H9 (cell line): ENCODE measurements at regions not wholly inside any gene's neighbourhood (a gene's known extent, or its start where the extent isn't known, plus 50 kb on each side); places are given as distances from the start of the nearest gene placed in this dataset.

ENCODE experiments used
- DNase-seq: peaks from one replicate; pipeline ENCODE4 v3.0.0-alpha.2; 2017
- H2AFZ ChIP-seq: one replicate; pipeline ENCODE4 v1.6.1; 2013; ENCODE audit warnings: mild to moderate bottlenecking, low read length, control low read depth, moderate library complexity
- H2AK5ac ChIP-seq: 2 replicates; pipeline ENCODE4 v1.6.1; 2013; ENCODE audit warnings: low read length, control low read depth, mixed read lengths; ENCODE audit not compliant: insufficient read length
- H2BK120ac ChIP-seq: one replicate; pipeline ENCODE4 v1.6.1; 2013; ENCODE audit warnings: low read depth, mild to moderate bottlenecking, low read length, control low read depth, inconsistent platforms; ENCODE audit not compliant: poor library complexity, severe bottlenecking
- H2BK12ac ChIP-seq: 2 replicates; pipeline ENCODE4 v1.6.1; 2013; ENCODE audit warnings: low read length, control low read depth, mixed read lengths, low read depth; ENCODE audit not compliant: insufficient read length
- H2BK15ac ChIP-seq: 2 replicates; pipeline ENCODE4 v1.6.1; 2013; ENCODE audit warnings: low read depth, low read length, control low read depth
- H2BK20ac ChIP-seq: one replicate; pipeline ENCODE4 v1.6.1; 2013; ENCODE audit warnings: low read depth, mild to moderate bottlenecking, low read length, control low read depth, inconsistent platforms; ENCODE audit not compliant: poor library complexity, severe bottlenecking
- H2BK5ac ChIP-seq: 2 replicates; pipeline ENCODE4 v1.6.1; 2013; ENCODE audit warnings: low read length, control low read depth, mixed read lengths; ENCODE audit not compliant: insufficient read length
- H3K14ac ChIP-seq: 2 replicates; pipeline ENCODE4 v1.6.1; 2013; ENCODE audit warnings: low read length, control low read depth; ENCODE audit not compliant: insufficient read depth
- H3K18ac ChIP-seq: 2 replicates; pipeline ENCODE4 v1.6.1; 2013; ENCODE audit warnings: low read depth, mild to moderate bottlenecking, mixed read lengths, low read length, control low read depth; ENCODE audit not compliant: insufficient read length
- H3K23ac ChIP-seq: 2 replicates; pipeline ENCODE4 v1.6.1; 2013; ENCODE audit warnings: low read length, control low read depth, mixed read lengths, low read depth; ENCODE audit not compliant: insufficient read length
- H3K23me2 ChIP-seq: 2 replicates; pipeline ENCODE4 v1.6.1; 2013; ENCODE audit warnings: low read depth, mild to moderate bottlenecking, mixed read lengths, low read length, control low read depth; ENCODE audit not compliant: insufficient read length, poor library complexity, severe bottlenecking
- H3K27ac ChIP-seq: 2 replicates; pipeline ENCODE4 v1.5.1; 2013; ENCODE audit warnings: low read length, control low read depth, mixed read lengths, low read depth; ENCODE audit not compliant: insufficient read length
- H3K27me3 ChIP-seq: 2 replicates; pipeline ENCODE4 v1.6.1; 2013; ENCODE audit warnings: low read length, control low read depth, inconsistent platforms; ENCODE audit not compliant: insufficient read depth
- H3K4ac ChIP-seq: 2 replicates; pipeline ENCODE4 v1.6.1; 2013; ENCODE audit warnings: low read depth, mild to moderate bottlenecking, control low read depth, inconsistent platforms, low read length, moderate library complexity
- H3K4me1 ChIP-seq: 2 replicates; pipeline ENCODE4 v1.6.1; 2013; ENCODE audit warnings: low read length, control low read depth, inconsistent platforms; ENCODE audit not compliant: insufficient read depth
- H3K4me2 ChIP-seq: 2 replicates; pipeline ENCODE4 v1.6.1; 2013; ENCODE audit warnings: low read length, control low read depth, mixed read lengths; ENCODE audit not compliant: insufficient read length, insufficient read depth
- H3K56ac ChIP-seq: 2 replicates; pipeline ENCODE4 v1.6.1; 2013; ENCODE audit warnings: low read depth, mild to moderate bottlenecking, mixed read lengths, low read length, control low read depth; ENCODE audit not compliant: insufficient read length
- H3K79me1 ChIP-seq: 2 replicates; pipeline ENCODE4 v1.6.1; 2013; ENCODE audit warnings: low read depth, mild to moderate bottlenecking, moderate library complexity, low read length, control low read depth, inconsistent platforms; ENCODE audit not compliant: insufficient read depth, poor library complexity, severe bottlenecking
- H3K79me2 ChIP-seq: 2 replicates; pipeline ENCODE4 v1.6.1; 2013; ENCODE audit warnings: low read length, control low read depth, inconsistent platforms; ENCODE audit not compliant: insufficient read depth
- H3K9ac ChIP-seq: 2 replicates; pipeline ENCODE4 v1.6.1; 2013; ENCODE audit warnings: low read length, control low read depth, mixed read lengths; ENCODE audit not compliant: insufficient read length; ENCODE audit errors: extremely low read depth
- H3K9me3 ChIP-seq: one replicate; pipeline ENCODE4 v1.6.1; 2013; ENCODE audit warnings: low read depth, low read length, inconsistent platforms; ENCODE audit not compliant: control insufficient read depth
- H3T11ph ChIP-seq: one replicate; pipeline ENCODE4 v1.6.1; 2013; ENCODE audit warnings: mild to moderate bottlenecking, low read length, control low read depth, inconsistent platforms
- H4K20me1 ChIP-seq: one replicate; pipeline ENCODE4 v1.6.1; 2013; ENCODE audit not compliant: control insufficient read depth, insufficient read length, insufficient read depth
- H4K5ac ChIP-seq: 2 replicates; pipeline ENCODE4 v1.6.1; 2013; ENCODE audit warnings: low read depth, mild to moderate bottlenecking, mixed read lengths, low read length, control low read depth; ENCODE audit not compliant: insufficient read length
- H4K8ac ChIP-seq: replicated peaks from 2 replicates; pipeline ENCODE4 v1.6.1; 2013; ENCODE audit warnings: low read length, control low read depth, mixed read lengths, low read depth; ENCODE audit not compliant: insufficient read length
- H4K91ac ChIP-seq: 2 replicates; pipeline ENCODE4 v1.6.1; 2013; ENCODE audit warnings: low read depth, mild to moderate bottlenecking, moderate library complexity, mixed read lengths, low read length, control low read depth; ENCODE audit not compliant: insufficient read length
- H3K27ac Mint-ChIP-seq, 3 experiments: 2 replicates in 2 of 3; 3 replicates in 1 of 3; pipeline ENCODE4 v1.8.0; 2020 to 2021; ENCODE audit warnings: mixed read lengths in 3 of 3, mild to moderate bottlenecking in 1 of 3, moderate library complexity in 1 of 3
- H3K27me3 Mint-ChIP-seq: 2 replicates; pipeline ENCODE4 v1.8.0; 2021; ENCODE audit warnings: low read depth, mild to moderate bottlenecking, moderate library complexity, mixed read lengths
- H3K36me3 Mint-ChIP-seq, 3 experiments: 2 replicates in 2 of 3; 3 replicates in 1 of 3; pipeline ENCODE4 v1.8.0; 2020 to 2021; ENCODE audit warnings: low read depth in 3 of 3, mixed read lengths in 3 of 3; ENCODE audit not compliant: insufficient read depth in 1 of 3
- H3K4me1 Mint-ChIP-seq, 2 experiments: 2 replicates each; pipeline ENCODE4 v1.8.0; 2020; ENCODE audit warnings: mixed read lengths in 2 of 2
- H3K4me3 Mint-ChIP-seq, 2 experiments: 2 replicates in 1 of 2; 3 replicates in 1 of 2; pipeline ENCODE4 v1.8.0; 2020 to 2021; ENCODE audit warnings: mild to moderate bottlenecking in 2 of 2, mixed read lengths in 2 of 2, moderate library complexity in 1 of 2
- H3K9me3 Mint-ChIP-seq, 2 experiments: 2 replicates in 1 of 2; 3 replicates in 1 of 2; pipeline ENCODE4 v1.8.0; 2020; ENCODE audit warnings: mild to moderate bottlenecking in 2 of 2, mixed read lengths in 2 of 2, moderate library complexity in 1 of 2
- CTCF ChIP-seq: fragments of 200-600 bp; sonication (generic); conservative IDR thresholded peaks from 3 replicates; pipeline ENCODE4 v1.8.0; 2021; ENCODE audit warnings: antibody characterized with exemption, mild to moderate bottlenecking
- WGBS: extraction: QIAGEN DNeasy Blood & Tissue Kit; methylation state at CpG from one replicate; pipeline ENCODE4 v1.1.7; 2013; ENCODE audit warnings: missing lambda C conversion rate, low lambda C conversion rate, mixed read lengths; ENCODE audit not compliant: insufficient read length; ENCODE audit errors: extremely low coverage; 5-methylcytosine and 5-hydroxymethylcytosine counted together

GRCh38 chr1:88194542-88194941 lies 489.5 kb upstream of the PKN2 start:
- Histone ChIP-seq H3K27ac (no peak overlapping the region), H4K20me1 (no peaks in the 10 kb centered on the region), H3K56ac (no peak overlapping the region), H3K4ac (no peak overlapping the region), H2AK5ac (no peak overlapping the region), H3K79me1 (no peaks in the 10 kb centered on the region), H2AFZ (no peak overlapping the region), H4K8ac (no peak overlapping the region), H3K18ac (no peak overlapping the region), H3K4me2 (no peak overlapping the region), H2BK12ac (no peak overlapping the region), H2BK20ac (no peak overlapping the region), H2BK5ac (no peak overlapping the region), H3K23me2 (no peaks in the 10 kb centered on the region), H3K9me3 (no peaks in the 10 kb centered on the region), H2BK15ac (no peak overlapping the region), H3K4me1 (no peaks in the 10 kb centered on the region), H3K14ac (no peak overlapping the region), H3K79me2 (no peaks in the 10 kb centered on the region), H3K23ac (no peak overlapping the region), H4K5ac (no peak overlapping the region), H2BK120ac (no peak overlapping the region), H3K9ac (no peak overlapping the region), H4K91ac (no peak overlapping the region), H3T11ph (no peak overlapping the region), H3K27me3 (no peaks in the 10 kb centered on the region)
- Mint-ChIP-seq H3K4me1 (peaks cover 3 to 4% of the 10 kb centered on the region in 2 experiments; a peak in 1 of 4 replicates), H3K36me3 (no peaks in the 10 kb centered on the region), H3K27ac (no peak overlapping the region), H3K4me3 (no peak overlapping the region), H3K9me3 (no peaks in the 10 kb centered on the region), H3K27me3 (no peaks in the 10 kb centered on the region)
- WGBS: no CpG with 5 or more reads among the region's 1 CpG
- TF ChIP-seq CTCF: no peak
- DNase-seq: no peak
